CD14-positive monocyte (primary cell): ENCODE measurements at regions not wholly inside any gene's neighbourhood (a gene's known extent, or its start where the extent isn't known, plus 50 kb on each side); places are given as distances from the start of the nearest gene placed in this dataset.

ENCODE experiments used
- DNase-seq, 3 donors: peaks; one replicate each; pipeline ENCODE4 v3.0.0-alpha.2; 2011 to 2022
- H2AFZ ChIP-seq: 2 replicates; pipeline ENCODE4 v1.6.0; 2012; ENCODE audit warnings: mild to moderate bottlenecking, low read depth, low read length, inconsistent platforms; ENCODE audit not compliant: insufficient read depth, poor library complexity, severe bottlenecking
- H3K27ac ChIP-seq, 2 donors: 1 replicate in 1 of 2; 2 replicates in 1 of 2; pipeline ENCODE4 v1.5.1; 2012 to 2013; ENCODE audit warnings: low read length in 2 of 2, control low read depth in 1 of 2, inconsistent platforms in 1 of 2, low read depth in 1 of 2, mild to moderate bottlenecking in 1 of 2
- H3K27me3 ChIP-seq, 2 donors: one replicate each; pipeline versions ENCODE4 v1.6.0 to v1.6.1; 2011 to 2013; ENCODE audit warnings: low read length in 2 of 2; ENCODE audit not compliant: control insufficient read depth in 2 of 2, insufficient read depth in 2 of 2
- H3K36me3 ChIP-seq, 2 donors: replicated peaks in 1 of 2; 1 replicate in 1 of 2; 2 replicates in 1 of 2; pipeline versions ENCODE4 v1.5.1 to v1.6.1; 2012 to 2013; ENCODE audit warnings: low read length in 2 of 2, control low read depth in 1 of 2, inconsistent platforms in 1 of 2, mild to moderate bottlenecking in 1 of 2; ENCODE audit not compliant: insufficient read depth in 2 of 2, control insufficient read depth in 1 of 2
- H3K4me1 ChIP-seq, 2 donors: 1 replicate in 1 of 2; 2 replicates in 1 of 2; pipeline versions ENCODE4 v1.5.1 to v1.6.1; 2012 to 2013; ENCODE audit warnings: low read length in 2 of 2, control low read depth in 1 of 2, inconsistent platforms in 1 of 2, mild to moderate bottlenecking in 1 of 2, moderate library complexity in 1 of 2; ENCODE audit not compliant: insufficient read depth in 2 of 2, control insufficient read depth in 1 of 2
- H3K4me2 ChIP-seq: replicated peaks from 2 replicates; pipeline ENCODE3; 2012; ENCODE audit warnings: low read length, moderate library complexity, mild to moderate bottlenecking; ENCODE audit not compliant: poor library complexity, severe bottlenecking; ENCODE audit errors: extremely low read depth
- H3K4me3 ChIP-seq, 3 experiments: fragments of 200-600 bp in 1 of 3; sonication (generic) in 1 of 3; replicated peaks in 1 of 3; 1 replicate in 2 of 3; 2 replicates in 1 of 3; pipeline ENCODE4 v1.5.1; 2011 to 2013; ENCODE audit warnings: low read length in 3 of 3, mild to moderate bottlenecking in 3 of 3, control low read depth in 2 of 3, low read depth in 2 of 3, inconsistent platforms in 1 of 3, moderate library complexity in 1 of 3
- H3K79me2 ChIP-seq: 2 replicates; pipeline ENCODE4 v1.6.0; 2012; ENCODE audit warnings: mild to moderate bottlenecking, control low read depth, inconsistent platforms, low read length, moderate library complexity; ENCODE audit not compliant: insufficient read depth
- H3K9ac ChIP-seq: 2 replicates; pipeline ENCODE4 v1.6.0; 2017; ENCODE audit warnings: low read length, mild to moderate bottlenecking; ENCODE audit not compliant: insufficient read depth, poor library complexity, severe bottlenecking
- H3K9me3 ChIP-seq, 2 donors: replicated peaks in 1 of 2; 1 replicate in 1 of 2; 2 replicates in 1 of 2; pipeline versions ENCODE4 v1.5.1 to v1.6.1; 2012 to 2013; ENCODE audit warnings: low read length in 2 of 2, control low read depth in 1 of 2; ENCODE audit not compliant: control insufficient read depth in 1 of 2, insufficient read depth in 1 of 2
- H4K20me1 ChIP-seq: 2 replicates; pipeline ENCODE4 v1.6.0; 2012; ENCODE audit warnings: mild to moderate bottlenecking, low read length, control low read depth, moderate library complexity; ENCODE audit not compliant: insufficient read depth
- H3K27ac Mint-ChIP-seq, 7 donors: one replicate each; pipeline ENCODE4 v1.8.0; 2020; ENCODE audit warnings: mild to moderate bottlenecking in 7 of 7, mixed read lengths in 7 of 7, moderate library complexity in 6 of 7, inconsistent platforms in 2 of 7
- H3K27me3 Mint-ChIP-seq, 3 donors: one replicate each; pipeline ENCODE4 v1.8.0; 2021 to 2022; ENCODE audit warnings: low read depth in 3 of 3, mild to moderate bottlenecking in 3 of 3, mixed read lengths in 3 of 3, moderate library complexity in 3 of 3, inconsistent platforms in 1 of 3
- H3K36me3 Mint-ChIP-seq, 2 donors: one replicate each; pipeline ENCODE4 v1.8.0; 2020; ENCODE audit warnings: mixed read lengths in 2 of 2, inconsistent platforms in 1 of 2, mild to moderate bottlenecking in 1 of 2
- H3K4me1 Mint-ChIP-seq: one replicate; pipeline ENCODE4 v1.8.0; 2020; ENCODE audit warnings: mild to moderate bottlenecking, mixed read lengths
- H3K4me3 Mint-ChIP-seq, 2 donors: one replicate each; pipeline ENCODE4 v1.8.0; 2020; ENCODE audit warnings: mild to moderate bottlenecking in 2 of 2, mixed read lengths in 2 of 2, moderate library complexity in 1 of 2
- H3K9me3 Mint-ChIP-seq, 7 donors: one replicate each; pipeline ENCODE4 v1.8.0; 2020 to 2022; ENCODE audit warnings: mixed read lengths in 7 of 7, mild to moderate bottlenecking in 6 of 7, moderate library complexity in 6 of 7, inconsistent platforms in 2 of 7
- WGBS: methylation state at CpG from one replicate; pipeline ENCODE4 v1.1.5; 2013; ENCODE audit warnings: missing lambda C conversion rate; ENCODE audit not compliant: insufficient coverage; 5-methylcytosine and 5-hydroxymethylcytosine counted together
- intact Hi-C, 2 donors: fragments of 100-400 bp; cut with micrococcal nuclease; formaldehyde crosslinking; loops; one replicate each; pipeline versions ENCODE4 v1.15.0 to v1.15.1; 2023
- TF ChIP-seq, protein P1 (sequence below): fragments of 200-600 bp; IDR thresholded peaks from one replicate; pipeline ENCODE4 v1.8.0; 2022; ENCODE audit warnings: antibody characterized with exemption, mild to moderate bottlenecking

DNA sequence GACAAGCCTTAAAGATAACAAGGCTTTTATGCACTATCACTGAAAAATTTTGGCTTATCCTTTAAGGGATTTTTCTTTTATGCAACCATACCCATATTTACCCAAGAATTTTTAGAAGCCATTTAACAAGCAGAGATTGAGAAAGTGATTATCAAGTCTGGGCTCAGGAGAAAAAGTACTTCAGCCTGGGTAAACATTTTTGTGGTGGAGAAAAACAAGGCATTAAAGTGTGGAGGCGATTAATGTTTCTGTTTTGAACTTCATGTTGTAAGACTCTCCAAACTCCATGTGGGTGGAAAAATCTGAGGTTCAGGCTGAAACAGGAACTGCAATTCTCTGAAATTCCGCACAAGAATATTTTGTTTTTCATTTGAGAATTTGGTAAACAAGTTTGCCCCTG is 260.4 kb upstream of the KCNMB2 start:
- Histone ChIP-seq H3K36me3 (no peaks in the 10 kb centered on the region), H3K27ac (no peak overlapping the region), H3K4me1 (no peaks in the 10 kb centered on the region), H3K27me3 (no peaks in the 10 kb centered on the region), H4K20me1 (no peaks in the 10 kb centered on the region), H3K4me2 (no peak overlapping the region), H3K9me3 (peaks cover 11 to 13% of the 10 kb centered on the region in 2 donors), H3K79me2 (no peaks in the 10 kb centered on the region), H3K9ac (no peak overlapping the region), H2AFZ (no peak overlapping the region), H3K4me3 (no peak overlapping the region)
- H3K9me3 Mint-ChIP-seq, result peaks cover 18 to 28% (median 24%) of the 10 kb centered on the region in 7 donors
- H3K27me3 Mint-ChIP-seq, result no peaks in the 10 kb centered on the region
- no peaks in the 10 kb centered on the region for H3K36me3 Mint-ChIP-seq
- H3K4me1 Mint-ChIP-seq, result no peaks in the 10 kb centered on the region
- DNase-seq, result no peak
- H3K27ac Mint-ChIP-seq, result no peak overlapping the region
- TF ChIP-seq, protein P1, sequence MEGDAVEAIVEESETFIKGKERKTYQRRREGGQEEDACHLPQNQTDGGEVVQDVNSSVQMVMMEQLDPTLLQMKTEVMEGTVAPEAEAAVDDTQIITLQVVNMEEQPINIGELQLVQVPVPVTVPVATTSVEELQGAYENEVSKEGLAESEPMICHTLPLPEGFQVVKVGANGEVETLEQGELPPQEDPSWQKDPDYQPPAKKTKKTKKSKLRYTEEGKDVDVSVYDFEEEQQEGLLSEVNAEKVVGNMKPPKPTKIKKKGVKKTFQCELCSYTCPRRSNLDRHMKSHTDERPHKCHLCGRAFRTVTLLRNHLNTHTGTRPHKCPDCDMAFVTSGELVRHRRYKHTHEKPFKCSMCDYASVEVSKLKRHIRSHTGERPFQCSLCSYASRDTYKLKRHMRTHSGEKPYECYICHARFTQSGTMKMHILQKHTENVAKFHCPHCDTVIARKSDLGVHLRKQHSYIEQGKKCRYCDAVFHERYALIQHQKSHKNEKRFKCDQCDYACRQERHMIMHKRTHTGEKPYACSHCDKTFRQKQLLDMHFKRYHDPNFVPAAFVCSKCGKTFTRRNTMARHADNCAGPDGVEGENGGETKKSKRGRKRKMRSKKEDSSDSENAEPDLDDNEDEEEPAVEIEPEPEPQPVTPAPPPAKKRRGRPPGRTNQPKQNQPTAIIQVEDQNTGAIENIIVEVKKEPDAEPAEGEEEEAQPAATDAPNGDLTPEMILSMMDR, result no peak
- H3K4me3 Mint-ChIP-seq, result no peak overlapping the region
- WGBS, result 100% methylated on average over 1 of the region's 2 CpGs
- intact Hi-C loops, result no loop called here

DNA sequence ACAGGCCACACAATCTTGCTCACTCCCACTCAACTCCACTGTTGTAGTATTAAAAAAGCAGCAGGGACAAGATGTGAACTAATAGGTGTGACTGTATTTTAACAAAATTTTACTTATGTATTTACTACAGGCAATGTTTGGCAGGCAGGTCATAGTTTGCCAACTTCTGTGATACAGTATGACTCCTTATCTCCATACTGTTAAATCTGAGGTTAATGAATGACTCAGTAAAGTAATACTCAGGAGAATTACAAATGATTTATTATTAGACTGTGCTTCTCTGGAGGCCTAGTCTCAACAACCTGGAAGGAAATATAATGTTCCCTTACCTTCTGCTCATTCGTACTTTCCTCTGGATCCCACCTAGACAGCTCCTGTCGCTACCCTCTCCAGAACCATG is 258.6 kb upstream of the KCNMB2 start:
- H3K27ac Mint-ChIP-seq, result no peak overlapping the region
- 94% methylated on average over 2 of the region's 2 CpGs for WGBS

More for the DNA sequence above, 258.6 kb upstream of the KCNMB2 start:
- TF ChIP-seq, protein P1, result no peak
- Mint-ChIP-seq H3K4me1 (no peaks in the 10 kb centered on the region), H3K36me3 (no peaks in the 10 kb centered on the region), H3K27me3 (no peaks in the 10 kb centered on the region), H3K4me3 (no peak overlapping the region), H3K9me3 (peaks cover 17 to 30% (median 26%) of the 10 kb centered on the region in 7 donors)
- Histone ChIP-seq H3K4me3 (no peak overlapping the region), H3K4me2 (no peak overlapping the region), H3K36me3 (no peaks in the 10 kb centered on the region), H3K9ac (no peak overlapping the region), H3K27me3 (no peaks in the 10 kb centered on the region), H4K20me1 (no peaks in the 10 kb centered on the region), H3K9me3 (peaks cover 11 to 13% of the 10 kb centered on the region in 2 donors), H3K27ac (no peak overlapping the region), H2AFZ (no peak overlapping the region), H3K79me2 (no peaks in the 10 kb centered on the region), H3K4me1 (no peaks in the 10 kb centered on the region)
- intact Hi-C loops, result no loop called here
- DNase-seq, result no peak
